GM18951 (cell line): ENCODE measurements at regions not wholly inside any gene's neighbourhood (a gene's known extent, or its start where the extent isn't known, plus 50 kb on each side); places are given as distances from the start of the nearest gene placed in this dataset.

ENCODE experiments used
- POLR2A ChIP-seq: IDR thresholded peaks from 4 replicates; pipeline ENCODE4 v1.6.1; 2011; ENCODE audit warnings: mild to moderate bottlenecking; ENCODE audit not compliant: insufficient read length, insufficient read depth; ENCODE audit errors: extremely low read depth
- in situ Hi-C: fragments of 300-500 bp; cut with MboI; formaldehyde crosslinking; loops from one replicate; pipeline ENCODE4 v1.12.0; 2022; ENCODE audit warnings: low sequenced_read_pairs, mixed read lengths, inconsistent platforms; ENCODE audit not compliant: unreplicated experiment

GRCh38 chr4:14095831-14096230 is 468.3 kb upstream of the BOD1L1 start:
- in situ Hi-C loops = no loop called here
- no peak for TF ChIP-seq POLR2A

GRCh38 chr4:14096396-14096965 is 469.0 kb upstream of the BOD1L1 start:
- no peak for TF ChIP-seq POLR2A
- in situ Hi-C loops = no loop called here

- in situ Hi-C loops = no loop called here
- TF ChIP-seq POLR2A = no peak
Observed at GRCh38 chr4:14100349-14100748, 472.8 kb upstream of the BOD1L1 start.

GRCh38 chr4:14110407-14110806 is 482.9 kb upstream of the BOD1L1 start:
- in situ Hi-C loops = no loop called here
- TF ChIP-seq POLR2A = no peak

- TF ChIP-seq POLR2A = no peak
Observed at GRCh38 chr4:14111730-14112181, 484.2 kb upstream of the BOD1L1 start.

GRCh38 chr4:14115106-14115505 is 487.6 kb upstream of the BOD1L1 start:
- in situ Hi-C loops = no loop called here
- no peak for TF ChIP-seq POLR2A

More at GRCh38 chr4:14111730-14112181, 484.2 kb upstream of the BOD1L1 start:
- in situ Hi-C loops = no loop called here

GRCh38 chr4:14117575-14118238 is 490.2 kb upstream of the BOD1L1 start:
- no peak for TF ChIP-seq POLR2A
- in situ Hi-C loops = no loop called here

GRCh38 chr4:14124816-14125215 is 497.3 kb upstream of the BOD1L1 start:
- no peak for TF ChIP-seq POLR2A
- in situ Hi-C loops = no loop called here

GRCh38 chr4:14125375-14126129 is 498.0 kb upstream of the BOD1L1 start:
- TF ChIP-seq POLR2A = no peak
- in situ Hi-C loops = no loop called here

- in situ Hi-C loops = no loop called here
- TF ChIP-seq POLR2A = no peak
Observed at GRCh38 chr4:14130551-14130950, 503.0 kb upstream of the BOD1L1 start.

- in situ Hi-C loops = no loop called here
- TF ChIP-seq POLR2A = no peak
Observed at GRCh38 chr4:14131335-14131734, 503.8 kb upstream of the BOD1L1 start.

- in situ Hi-C loops = no loop called here
- TF ChIP-seq POLR2A = no peak
Observed at GRCh38 chr4:14132301-14132700, 504.8 kb upstream of the BOD1L1 start.

- no peak for TF ChIP-seq POLR2A
- in situ Hi-C loops = no loop called here
Observed at GRCh38 chr4:14138106-14138505, 510.6 kb upstream of the BOD1L1 start.

- in situ Hi-C loops = no loop called here
- TF ChIP-seq POLR2A = no peak
Observed at GRCh38 chr4:14143892-14144291, 516.4 kb upstream of the BOD1L1 start.
